IMR-90 (cell line): ENCODE measurements at regions not wholly inside any gene's neighbourhood (a gene's known extent, or its start where the extent isn't known, plus 50 kb on each side); places are given as distances from the start of the nearest gene placed in this dataset.

Experiments used
- ATAC-seq: fragments of 200-7000 bp; cut with Tn5 transposase; 2 replicates; pipeline ENCODE4 v1.9.1; 2020; ENCODE audit warnings: low read depth, mild to moderate bottlenecking, moderate library complexity
- BruUV-seq: library from RNA; stranded (reverse); fragments of 400-500 nt; replicated peaks from 2 replicates; lab custom pipeline; 2021; lab: Mats Ljungman, UMichigan
- CTCF ChIA-PET: fragments of 300-600 bp; formaldehyde crosslinking; extraction: SDS; loops from one replicate; lab custom pipeline; 2021; ENCODE audit warnings: antibody characterized with exemption; lab: Yijun Ruan, JAX
- POLR2A ChIA-PET: fragments of 300-600 bp; sonication (Branson Sonifier 250); formaldehyde crosslinking; loops from one replicate; lab custom pipeline; 2022; ENCODE audit warnings: antibody characterized with exemption; ENCODE audit not compliant: unreplicated experiment; lab: Charles Lee
- DNase-seq: peaks from one replicate; pipeline ENCODE4 v3.0.0; 2013
- H2AFZ ChIP-seq: replicated peaks from 2 replicates; pipeline ENCODE3; 2013; ENCODE audit warnings: low read length, mild to moderate bottlenecking; ENCODE audit not compliant: poor library complexity
- H2AK5ac ChIP-seq: 2 replicates; pipeline ENCODE4 v1.6.1; 2013; ENCODE audit warnings: low read depth, low read length, inconsistent platforms
- H2AK9ac ChIP-seq: replicated peaks from 2 replicates; pipeline ENCODE3; 2013; ENCODE audit warnings: mild to moderate bottlenecking, low read depth, low read length, moderate library complexity; ENCODE audit not compliant: poor library complexity
- H2BK120ac ChIP-seq: 2 replicates; pipeline ENCODE4 v1.6.1; 2013; ENCODE audit warnings: low read depth, low read length, inconsistent platforms
- H2BK15ac ChIP-seq: 3 replicates; pipeline ENCODE4 v1.6.1; 2013; ENCODE audit warnings: low read depth, low read length, inconsistent platforms
- H2BK20ac ChIP-seq: 2 replicates; pipeline ENCODE4 v1.6.1; 2013; ENCODE audit warnings: low read depth, mild to moderate bottlenecking, inconsistent platforms, low read length, moderate library complexity
- H2BK5ac ChIP-seq: 2 replicates; pipeline ENCODE4 v1.6.1; 2013; ENCODE audit warnings: mild to moderate bottlenecking, low read depth, low read length, inconsistent platforms; ENCODE audit not compliant: poor library complexity, severe bottlenecking
- H3K14ac ChIP-seq: replicated peaks from 2 replicates; pipeline ENCODE4 v1.6.1; 2013; ENCODE audit warnings: low read depth, low read length, inconsistent platforms
- H3K18ac ChIP-seq: 2 replicates; pipeline ENCODE4 v1.6.1; 2013; ENCODE audit warnings: low read depth, low read length, control low read depth
- H3K23ac ChIP-seq: 2 replicates; pipeline ENCODE4 v1.6.1; 2013; ENCODE audit warnings: low read depth, low read length, inconsistent platforms
- H3K27ac ChIP-seq: 2 replicates; pipeline ENCODE4 v1.5.1; 2013; ENCODE audit warnings: mild to moderate bottlenecking, control low read depth, low read length; ENCODE audit not compliant: insufficient read depth
- H3K27me3 ChIP-seq: 2 replicates; pipeline ENCODE4 v1.6.1; 2013; ENCODE audit warnings: low read length; ENCODE audit not compliant: control insufficient read depth, insufficient read depth
- H3K36me3 ChIP-seq: 2 replicates; pipeline ENCODE4 v1.6.1; 2013; ENCODE audit warnings: low read length, mixed read lengths; ENCODE audit not compliant: control insufficient read depth, insufficient read depth
- H3K4ac ChIP-seq: 2 replicates; pipeline ENCODE4 v1.6.1; 2013; ENCODE audit warnings: low read depth, low read length, inconsistent platforms
- H3K4me1 ChIP-seq: 2 replicates; pipeline ENCODE4 v1.6.1; 2013; ENCODE audit warnings: low read length, mixed read lengths; ENCODE audit not compliant: control insufficient read depth, insufficient read depth
- H3K4me2 ChIP-seq: 2 replicates; pipeline ENCODE4 v1.6.1; 2013; ENCODE audit warnings: low read depth, mild to moderate bottlenecking, control low read depth, low read length, moderate library complexity
- H3K4me3 ChIP-seq: 2 replicates; pipeline ENCODE4 v1.5.1; 2013; ENCODE audit warnings: low read depth, mild to moderate bottlenecking, control low read depth, low read length, moderate library complexity; ENCODE audit not compliant: insufficient read depth
- H3K56ac ChIP-seq: 2 replicates; pipeline ENCODE4 v1.6.1; 2013; ENCODE audit warnings: low read length, inconsistent platforms; ENCODE audit not compliant: insufficient read depth; ENCODE audit errors: extremely low read depth
- H3K79me1 ChIP-seq, 2 experiments: 2 replicates each; pipeline ENCODE4 v1.6.1; 2013; ENCODE audit warnings: low read length in 2 of 2, inconsistent platforms in 1 of 2, low read depth in 1 of 2
- H3K9ac ChIP-seq: 2 replicates; pipeline ENCODE4 v1.6.1; 2013; ENCODE audit warnings: low read depth, low read length, control low read depth
- H3K9me1 ChIP-seq: 2 replicates; pipeline ENCODE4 v1.6.1; 2013; ENCODE audit warnings: low read length, inconsistent platforms; ENCODE audit not compliant: insufficient read depth
- H3K9me3 ChIP-seq: 2 replicates; pipeline ENCODE4 v1.6.1; 2013; ENCODE audit warnings: low read length; ENCODE audit not compliant: control insufficient read depth, insufficient read depth
- H4K20me1 ChIP-seq: 2 replicates; pipeline ENCODE4 v1.6.1; 2013; ENCODE audit warnings: low read length, inconsistent platforms; ENCODE audit not compliant: insufficient read depth
- H4K5ac ChIP-seq: 2 replicates; pipeline ENCODE4 v1.6.1; 2013; ENCODE audit warnings: mild to moderate bottlenecking, low read depth, low read length, control low read depth
- H4K8ac ChIP-seq, 2 experiments: 2 replicates each; pipeline ENCODE4 v1.6.1; 2013; ENCODE audit warnings: low read depth in 2 of 2, low read length in 2 of 2, control low read depth in 1 of 2, inconsistent platforms in 1 of 2
- H4K91ac ChIP-seq: 2 replicates; pipeline ENCODE4 v1.6.1; 2013; ENCODE audit warnings: low read depth, low read length, inconsistent platforms; ENCODE audit not compliant: insufficient read depth
- CHD1 ChIP-seq: IDR thresholded peaks from 2 replicates; pipeline ENCODE4 v1.6.1; 2012; ENCODE audit warnings: low read depth, low read length, improper control_type of control experiment
- ELK1 ChIP-seq: fragments of 150-350 bp; IDR thresholded peaks from 2 replicates; pipeline ENCODE4 v1.6.1; 2016; ENCODE audit warnings: low read depth, mild to moderate bottlenecking, low read length, moderate library complexity, borderline replicate concordance
- FOS ChIP-seq: fragments of 150-350 bp; IDR thresholded peaks from 2 replicates; pipeline ENCODE4 v1.6.1; 2016; ENCODE audit warnings: low read depth, low read length
- SMC3 ChIP-seq: fragments of 150-350 bp; IDR thresholded peaks from 2 replicates; pipeline ENCODE4 v1.6.1; 2016; ENCODE audit warnings: low read depth, mild to moderate bottlenecking, antibody characterized with exemption, low read length, moderate library complexity
- WGBS, 2 experiments: methylation state at CpG; one replicate each; pipeline versions ENCODE4 v1.1.5 to v1.1.7; 2013; ENCODE audit warnings: missing lambda C conversion rate in 2 of 2; ENCODE audit not compliant: insufficient read length in 1 of 2; ENCODE audit errors: extremely low coverage in 2 of 2; 5-methylcytosine and 5-hydroxymethylcytosine counted together
- dilution Hi-C: fragments of 300-500 bp; cut with HindIII; formaldehyde crosslinking; loops from one replicate; pipeline ENCODE4 v1.14.3; 2018; ENCODE audit warnings: low sequenced_read_pairs; ENCODE audit not compliant: unreplicated experiment
- in situ Hi-C: fragments of 300-500 bp; cut with MboI; formaldehyde crosslinking; loops from 3 replicates; pipeline ENCODE4 v1.14.3; 2019; ENCODE audit warnings: low sequenced_read_pairs, inconsistent platforms, mixed read lengths
- intact Hi-C: fragments of 100-400 bp; cut with micrococcal nuclease; formaldehyde crosslinking; loops from 2 replicates; pipeline ENCODE4 v1.10.0; 2022

GRCh38 chr10:62479523-62479922 is 105.4 kb downstream of the ZNF365 start:
- Histone ChIP-seq H3K56ac (no peak overlapping the region), H3K79me1 (no peaks in the 10 kb centered on the region), H2AK5ac (no peak overlapping the region), H4K91ac (no peak overlapping the region), H4K8ac (no peak overlapping the region), H3K4ac (no peak overlapping the region), H3K9ac (no peak overlapping the region), H3K36me3 (no peaks in the 10 kb centered on the region), H3K18ac (no peak overlapping the region), H2BK5ac (no peak overlapping the region), H3K4me3 (no peak overlapping the region), H4K5ac (no peak overlapping the region), H2AK9ac (no peak overlapping the region), H3K27me3 (peaks cover 14% of the 10 kb centered on the region), H4K20me1 (no peaks in the 10 kb centered on the region), H3K14ac (no peak overlapping the region), H2BK120ac (no peak overlapping the region), H2BK15ac (no peak overlapping the region), H3K27ac (no peak overlapping the region), H3K4me1 (no peaks in the 10 kb centered on the region), H3K23ac (no peak overlapping the region), H2BK20ac (no peak overlapping the region), H3K9me3 (no peaks in the 10 kb centered on the region), H2AFZ (no peak overlapping the region), H3K4me2 (no peak overlapping the region), H3K9me1 (no peaks in the 10 kb centered on the region)
- ChIA-PET POLR2A (no interaction called here), CTCF (no interaction called here)
- no TSS peak for BruUV-seq
- intact Hi-C loops (no loop called here), in situ Hi-C loops (no loop called here), dilution Hi-C loops (no loop called here)
- DNase-seq (no peak), ATAC-seq (no peak)
- no CpG with 5 or more reads among the region's 4 CpGs for WGBS, 2 experiments
- TF ChIP-seq ELK1 (no peak), CHD1 (no peak), FOS (no peak), SMC3 (no peak)
